GM13977 (cell line): ENCODE measurements at regions not wholly inside any gene's neighbourhood (a gene's known extent, or its start where the extent isn't known, plus 50 kb on each side); places are given as distances from the start of the nearest gene placed in this dataset.

Experiments
- DNase-seq: peaks from one replicate; pipeline ENCODE4 v3.0.0; 2012; ENCODE audit warnings: low spot score
- CTCF ChIP-seq: IDR thresholded peaks from 2 replicates; pipeline ENCODE4 v1.5.1; 2012; ENCODE audit warnings: mild to moderate bottlenecking, control low read depth; ENCODE audit not compliant: insufficient read depth; ENCODE audit errors: extremely low read depth, missing control alignments
- in situ Hi-C: fragments of 300-500 bp; cut with MboI; formaldehyde crosslinking; loops from one replicate; pipeline ENCODE4 v1.12.0; 2022; ENCODE audit warnings: low sequenced_read_pairs, low pct_unique_long_range_greater_than_20kb, mixed read lengths, inconsistent platforms; ENCODE audit not compliant: unreplicated experiment

GRCh38 chr15:35912196-35912595, 366.2 kb upstream of the DPH6 start:
- no peak for TF ChIP-seq CTCF
- in situ Hi-C loops = no loop called here
- no peak for DNase-seq

GRCh38 chr15:35914573-35914972, 368.6 kb upstream of the DPH6 start:
- in situ Hi-C loops = no loop called here
- TF ChIP-seq CTCF = no peak
- no peak for DNase-seq

GRCh38 chr15:35921046-35921445, 375.1 kb upstream of the DPH6 start:
- TF ChIP-seq CTCF = no peak
- in situ Hi-C loops = no loop called here
- no peak for DNase-seq

- in situ Hi-C loops = no loop called here
- no peak for DNase-seq
These were observed 379.5 kb upstream of the DPH6 start for GRCh38 chr15:35925275-35926006.

GRCh38 chr15:35926007-35926380, 380.0 kb upstream of the DPH6 start:
- in situ Hi-C loops = no loop called here
- no peak for TF ChIP-seq CTCF
- no peak for DNase-seq

More at GRCh38 chr15:35925275-35926006, 379.5 kb upstream of the DPH6 start:
- TF ChIP-seq CTCF = no peak

GRCh38 chr15:35928847-35929246, 382.9 kb upstream of the DPH6 start:
- TF ChIP-seq CTCF = no peak
- in situ Hi-C loops = no loop called here
- no peak for DNase-seq
